ENCODE measurements at regions not wholly inside any gene's neighbourhood (a gene's known extent, or its start where the extent isn't known, plus 50 kb on each side); places are given as distances from the start of the nearest gene placed in this dataset.
"Not testable (repeated sequence)": the region's sequence is repeated elsewhere in the genome, so short reads cannot be mapped to it uniquely, and the experiment has no call there.

DNA sequence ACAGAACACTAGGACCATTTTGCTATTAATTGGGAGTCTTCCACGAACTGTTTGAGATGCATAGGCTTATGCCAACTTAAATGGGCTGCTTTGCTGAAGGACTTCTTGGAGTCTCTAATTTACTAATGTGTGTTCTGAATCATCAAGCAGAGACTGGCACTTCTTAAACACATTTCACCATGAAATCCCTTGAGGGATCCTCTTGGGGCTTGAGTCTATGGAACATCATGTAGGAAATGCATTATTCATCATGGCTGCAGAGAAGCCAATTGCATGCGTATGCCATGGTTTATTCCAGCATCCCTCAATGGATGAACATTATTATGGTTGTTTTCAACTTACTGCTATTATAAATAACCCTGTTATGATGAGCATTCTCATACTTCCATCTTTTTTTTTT is 73.4 kb downstream of the FGD2 start:
- no peak for DNase-seq

DNA sequence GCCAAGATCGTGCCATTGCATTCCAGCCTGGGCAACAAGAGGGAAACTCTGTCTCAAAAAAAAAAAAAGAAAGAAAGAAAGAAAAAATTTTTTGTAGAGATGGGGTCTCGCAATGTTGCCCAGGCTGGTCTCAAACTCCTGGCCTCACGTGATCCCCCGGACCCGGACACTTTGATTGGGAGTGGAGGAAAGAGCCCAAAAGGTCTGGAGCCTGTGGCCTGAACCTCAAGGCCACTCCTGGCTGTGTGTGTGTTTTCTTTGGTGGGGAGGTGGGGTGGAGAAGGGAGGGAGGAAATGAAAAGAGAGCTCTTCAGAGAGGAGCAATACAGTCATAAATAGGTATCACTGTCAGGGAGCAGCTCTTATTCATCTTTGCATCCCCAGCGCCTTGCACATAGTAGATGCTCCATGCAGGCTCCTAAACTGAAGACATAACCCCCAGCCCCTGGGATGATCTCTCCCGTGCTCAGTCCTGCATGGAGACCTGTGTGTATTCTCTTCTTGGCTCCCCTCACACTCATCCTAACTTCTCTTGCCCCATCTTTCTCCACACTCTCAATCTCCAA is 75.7 kb downstream of the FGD2 start:
- no peak for DNase-seq

DNA sequence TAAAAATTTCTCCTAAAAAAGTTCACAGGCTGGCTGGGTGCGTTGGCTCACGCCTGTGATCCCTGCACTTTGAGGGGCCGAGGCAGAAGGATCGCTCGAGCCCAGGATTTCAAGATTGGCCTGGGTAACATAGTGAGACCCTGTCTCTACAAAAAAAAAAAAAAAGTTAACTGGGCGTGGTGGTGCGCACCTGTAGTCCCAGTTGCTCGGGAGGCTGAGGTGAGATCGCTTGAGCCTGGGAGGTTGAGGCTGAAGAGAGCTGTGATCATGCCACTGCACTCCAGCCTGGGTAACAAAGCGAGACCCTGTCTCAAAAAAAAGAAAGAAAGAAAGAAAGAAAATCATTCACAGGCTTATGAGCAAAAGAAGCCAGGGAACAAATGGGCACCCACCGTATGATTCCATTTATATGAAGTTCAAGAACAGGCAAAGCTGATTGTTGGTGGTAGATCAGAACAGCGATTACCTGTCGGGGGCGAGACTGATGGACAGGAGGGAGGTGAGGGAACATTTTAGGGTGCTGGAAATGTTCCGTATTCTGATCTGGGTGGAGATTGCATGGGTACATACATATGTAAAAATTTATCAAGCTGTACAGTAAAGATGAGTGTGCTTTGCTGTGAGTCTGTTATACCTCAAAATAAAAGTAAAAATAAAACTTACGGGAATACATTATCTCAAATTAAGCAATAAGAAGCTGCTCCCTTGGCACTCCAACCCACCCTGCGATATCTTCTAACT is 77.1 kb downstream of the FGD2 start:
- no peak for DNase-seq

DNA sequence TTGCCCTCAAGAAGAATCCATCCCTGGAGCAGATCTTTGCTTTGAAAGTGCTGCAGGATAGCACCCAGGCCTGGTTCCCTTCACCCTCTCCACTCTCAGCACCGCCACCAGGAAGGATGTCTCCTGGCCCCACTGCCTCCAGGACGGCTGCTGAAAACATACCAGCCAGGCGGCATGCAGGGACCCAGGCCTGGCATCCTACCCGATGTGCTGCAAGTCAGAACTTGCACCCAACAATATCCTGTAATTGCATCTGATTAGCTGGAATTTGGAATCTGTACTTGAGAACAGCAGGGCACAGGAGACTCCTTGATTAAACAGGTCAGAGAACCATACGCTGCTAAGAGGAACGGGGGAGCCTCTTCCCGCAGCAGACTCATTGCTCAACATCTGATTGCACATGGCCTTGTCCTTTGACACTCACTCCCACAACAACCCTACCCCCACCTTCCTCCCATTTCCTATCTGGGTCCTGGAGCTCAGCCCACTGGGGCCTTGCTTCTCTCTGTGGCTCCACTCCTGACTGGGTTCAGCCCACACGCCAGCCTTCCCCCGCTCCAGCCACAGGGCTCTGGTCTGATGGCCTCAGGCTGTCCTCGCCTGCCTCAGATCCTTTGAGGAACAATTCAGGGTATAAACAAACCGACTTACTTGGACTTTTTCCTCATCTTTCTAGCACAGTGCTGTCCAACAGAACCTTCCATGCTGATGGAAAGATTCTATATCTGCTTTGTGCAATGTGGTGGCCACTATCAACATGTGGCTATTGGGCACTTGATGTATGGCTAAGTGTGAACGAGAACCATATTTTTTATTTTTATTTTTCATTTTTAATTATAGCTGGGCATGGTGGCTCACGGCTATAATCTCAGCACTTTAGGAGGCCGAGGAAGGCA is 78.0 kb downstream of the FGD2 start:
- no peak for DNase-seq

DNA sequence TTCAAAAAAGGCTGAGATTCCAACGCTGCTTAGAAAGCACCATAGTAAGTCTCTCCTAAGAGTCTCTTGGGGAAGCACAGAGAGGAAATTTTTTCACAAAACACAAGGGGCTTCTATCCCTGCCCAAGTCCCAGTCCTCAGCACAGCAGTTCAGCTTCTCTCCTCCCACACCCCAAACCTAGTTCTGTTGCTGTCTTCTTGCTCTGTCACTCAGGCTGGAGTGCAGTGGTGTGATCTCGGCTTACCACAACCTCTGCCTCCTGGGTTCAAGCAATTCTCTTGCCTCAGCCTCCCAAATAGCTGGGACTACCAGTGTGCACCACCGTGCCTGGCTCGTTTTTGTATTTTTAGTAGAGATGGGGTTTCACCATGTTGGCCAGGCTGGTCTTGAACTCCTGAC is 79.2 kb downstream of the FGD2 start:
- not testable (repeated sequence) for DNase-seq

DNA sequence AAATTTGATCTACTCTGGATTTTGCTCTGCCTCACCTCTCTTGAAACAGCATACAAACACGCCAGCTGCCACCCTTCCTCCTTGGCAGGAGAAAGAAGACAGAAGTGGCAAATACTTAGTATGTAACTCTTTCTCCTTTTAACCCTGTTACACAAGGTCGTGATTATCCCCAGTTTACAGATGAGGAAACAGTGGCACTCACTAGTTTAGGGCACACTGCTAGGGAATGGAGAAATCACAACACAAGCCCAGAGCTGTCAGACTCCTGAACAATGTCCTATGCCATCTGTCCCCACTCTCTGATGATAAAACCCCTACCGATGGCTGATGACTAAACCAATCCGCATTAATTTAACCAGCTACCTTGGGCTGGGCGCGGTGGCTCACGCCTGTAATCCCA is 79.7 kb downstream of the FGD2 start:
- DNase-seq = no peak

DNA sequence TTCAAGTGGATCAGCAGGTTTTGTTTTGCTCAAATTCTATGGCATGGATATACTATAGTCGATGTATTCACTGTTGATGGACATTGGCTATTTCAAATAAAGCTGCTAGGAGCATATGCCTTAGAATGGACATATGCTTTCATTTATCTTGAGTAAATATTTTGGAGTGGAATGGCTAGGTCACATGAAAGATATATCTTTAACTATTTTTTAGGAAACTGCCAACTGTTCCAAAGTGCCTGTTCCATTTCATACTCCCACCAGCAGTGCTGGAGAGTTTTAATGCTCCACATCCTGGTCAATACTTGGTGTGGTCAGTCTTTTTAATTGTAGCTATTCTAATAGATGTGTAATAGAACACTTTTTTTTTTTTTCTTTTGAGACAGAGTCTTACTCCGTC is 81.1 kb upstream of the PIM1 start:
- DNase-seq = no peak

DNA sequence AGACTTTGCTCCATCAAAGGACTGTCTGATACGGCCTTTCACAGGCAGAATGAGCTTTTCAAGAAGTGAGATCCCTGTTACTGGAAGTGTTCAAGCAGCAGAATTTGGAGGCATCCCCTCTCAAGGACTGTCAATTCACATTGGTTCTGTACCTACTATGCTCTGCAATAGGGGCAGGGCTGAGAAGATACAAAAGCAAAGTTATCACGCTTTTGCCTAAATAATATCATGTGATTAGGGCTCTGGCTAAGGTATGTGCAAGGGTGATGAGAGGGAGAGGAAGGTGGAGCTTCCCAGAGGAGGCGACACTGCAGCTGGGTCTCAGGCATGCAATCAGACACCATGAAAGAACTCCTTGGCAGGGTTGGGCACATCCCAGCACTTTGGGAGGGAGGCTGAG is 80.2 kb upstream of the PIM1 start:
- no peak for DNase-seq

DNA sequence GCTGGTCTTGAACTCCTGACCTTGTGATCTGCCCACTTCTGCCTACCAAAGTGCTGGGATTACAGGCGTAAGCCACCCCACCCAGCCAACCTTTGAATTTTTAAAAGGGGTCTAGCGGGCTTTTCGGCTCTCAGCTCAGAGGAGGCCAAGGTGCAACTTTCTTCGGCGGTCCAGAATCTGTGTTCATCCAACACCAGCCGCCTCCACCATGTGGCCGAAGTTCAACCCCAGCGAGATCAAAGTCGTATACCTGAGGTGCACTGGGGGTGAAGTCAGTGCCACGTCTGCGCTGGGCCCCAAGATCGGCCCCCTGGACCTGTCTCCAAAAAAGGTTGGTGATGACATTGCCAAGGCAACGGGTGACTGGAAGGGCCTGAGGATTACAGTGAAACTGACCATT is 78.8 kb upstream of the PIM1 start:
- DNase-seq = not testable (repeated sequence)

DNA sequence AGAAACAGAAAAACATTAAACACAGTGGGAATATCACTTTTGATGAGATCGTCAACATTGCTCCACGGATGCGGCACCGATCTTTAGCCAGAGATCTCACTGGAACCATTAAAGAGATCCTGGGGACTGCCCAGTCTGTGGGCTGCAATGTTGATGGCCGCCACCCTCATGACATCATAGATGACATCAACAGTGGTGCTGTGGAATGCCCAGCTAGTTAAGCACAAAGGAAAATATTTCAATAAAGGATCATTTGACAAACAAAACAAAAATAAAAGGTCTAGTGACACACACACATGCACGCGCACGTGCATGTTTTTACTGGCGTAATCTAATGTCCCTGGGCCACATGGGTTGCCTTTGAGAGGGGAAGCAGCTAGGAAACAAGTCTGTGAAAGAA is 78.4 kb upstream of the PIM1 start:
- DNase-seq = not testable (repeated sequence)

DNA sequence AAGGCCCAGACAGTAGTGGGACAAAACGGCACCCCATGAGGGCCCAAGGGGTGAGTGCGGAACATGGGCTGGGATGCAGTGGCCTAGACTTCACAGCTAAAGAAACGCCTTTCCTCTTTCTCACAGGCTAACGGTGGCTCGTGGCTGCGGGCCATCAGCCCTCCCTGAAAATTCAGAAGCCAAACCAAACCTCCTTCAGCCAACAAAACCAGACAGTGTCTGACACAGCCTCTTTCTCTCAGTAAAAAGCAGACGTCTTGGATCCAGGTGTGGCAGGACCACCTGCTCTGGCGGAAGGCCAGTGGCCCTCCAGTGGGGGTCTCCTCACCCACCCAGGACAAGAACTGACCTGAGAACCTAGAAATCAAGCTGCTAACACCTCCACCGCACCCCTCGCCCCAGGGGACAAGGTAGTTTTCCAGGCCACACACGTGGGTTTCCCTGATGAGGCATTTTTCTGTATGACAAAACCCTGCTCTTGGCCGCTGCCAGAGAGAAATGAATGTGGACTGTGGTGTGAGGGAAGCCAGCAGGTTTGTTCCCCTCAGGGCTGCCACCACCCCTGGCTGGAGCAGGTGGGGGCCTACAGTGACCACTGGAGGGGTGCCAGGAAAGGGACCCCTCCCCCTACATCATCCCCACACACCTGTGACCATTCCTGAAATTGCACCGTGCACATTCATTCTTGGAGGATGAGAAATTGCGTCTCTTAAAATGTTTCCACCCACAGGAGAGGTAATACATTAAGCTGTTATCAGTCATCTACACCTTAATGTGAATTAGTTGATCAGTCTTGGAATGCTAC is 76.8 kb upstream of the PIM1 start:
- no peak for DNase-seq

DNA sequence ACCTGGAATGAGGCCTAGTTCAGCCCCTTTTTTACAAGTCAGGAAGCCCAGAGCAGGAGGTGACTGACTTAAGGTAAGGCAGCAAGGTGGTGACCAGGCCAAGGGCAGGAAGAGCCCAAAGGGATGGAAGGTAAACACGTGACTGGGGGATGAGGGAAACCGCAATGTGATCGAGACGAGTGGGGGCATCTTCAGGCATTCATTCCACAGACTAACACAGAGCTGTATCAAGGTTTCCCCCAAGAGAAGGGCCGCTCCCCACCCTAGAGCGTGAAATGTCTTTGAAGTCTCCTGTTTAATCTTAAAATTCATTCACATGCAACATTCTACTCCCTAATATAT is 76.3 kb upstream of the PIM1 start:
- DNase-seq = no peak

DNA sequence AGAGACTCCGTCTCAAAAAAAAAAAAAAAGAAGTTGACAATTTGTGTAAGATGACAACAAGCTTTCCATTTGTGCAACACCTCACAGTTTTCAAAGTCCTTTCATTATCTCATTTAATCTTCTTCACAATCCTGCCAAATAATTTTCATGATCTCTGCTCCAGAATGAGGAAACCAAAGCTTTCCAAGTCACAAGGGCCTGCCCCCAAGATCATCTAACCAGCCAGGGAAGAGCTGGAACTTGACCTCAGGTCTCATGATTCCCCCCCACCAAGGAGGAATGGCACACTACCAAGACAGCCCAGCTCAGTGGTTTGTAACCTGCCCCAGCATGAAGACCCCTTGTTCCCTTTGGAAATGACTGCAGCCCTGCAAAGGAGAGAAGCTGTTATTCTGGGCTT is 74.0 kb upstream of the PIM1 start:
- no peak for DNase-seq

DNA sequence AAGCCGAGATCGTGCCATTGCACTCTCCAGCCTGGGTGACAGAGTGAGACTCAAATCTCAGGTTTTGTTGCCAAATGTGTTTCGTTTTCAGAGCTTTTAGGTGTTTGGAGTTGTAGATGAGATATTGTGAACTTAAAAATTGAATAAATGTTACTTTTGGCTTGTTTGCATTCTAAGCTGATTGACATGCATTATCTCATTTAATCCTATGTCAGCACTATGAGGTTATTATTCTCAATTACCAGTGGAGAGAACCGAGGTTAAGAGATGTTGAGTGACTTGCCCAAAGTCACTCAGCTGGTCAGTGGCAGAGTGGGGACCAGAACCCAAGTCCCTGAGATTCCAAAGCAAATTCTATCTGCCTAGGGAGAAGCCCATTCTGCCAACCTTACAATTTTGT is 72.6 kb upstream of the PIM1 start:
- no peak for DNase-seq

DNA sequence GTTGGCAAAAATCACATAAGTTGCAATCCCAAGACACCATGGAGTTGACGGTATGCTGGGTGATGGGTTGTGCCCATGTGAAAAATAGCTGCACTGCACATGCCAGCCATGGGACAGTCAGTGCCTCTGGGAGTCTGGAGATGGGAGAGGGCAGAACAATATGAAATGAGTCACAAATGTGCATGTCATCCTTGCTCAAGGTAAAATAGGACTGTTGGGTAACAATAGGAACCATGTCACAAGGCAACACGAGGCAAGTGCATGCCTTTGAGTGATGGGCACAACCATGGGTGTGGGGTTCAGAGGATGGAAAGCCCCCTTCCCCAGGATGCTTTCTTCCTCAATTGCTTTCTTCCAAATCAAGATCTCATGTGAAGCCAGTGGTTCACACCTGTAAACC is 70.5 kb upstream of the PIM1 start:
- no peak for DNase-seq

DNA sequence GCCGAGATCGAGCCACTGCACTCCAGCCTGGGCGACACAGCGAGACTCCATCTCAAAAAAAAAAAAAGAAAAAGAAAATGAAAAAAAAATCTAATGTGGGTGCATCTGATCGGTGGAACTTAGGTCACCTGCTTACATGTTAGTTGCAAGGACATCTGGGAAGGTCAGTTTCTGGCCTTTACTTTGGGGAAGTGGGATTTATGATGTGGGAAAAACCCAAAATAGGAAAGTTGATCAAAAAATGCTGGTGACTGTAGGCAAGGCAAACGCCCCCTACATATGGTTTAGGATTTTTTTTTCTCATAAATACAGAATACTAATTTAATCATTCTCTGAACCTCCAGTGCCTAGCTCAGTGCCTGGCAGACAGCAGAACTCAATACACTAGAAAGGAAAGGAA is 69.2 kb upstream of the PIM1 start:
- no peak for DNase-seq

DNA sequence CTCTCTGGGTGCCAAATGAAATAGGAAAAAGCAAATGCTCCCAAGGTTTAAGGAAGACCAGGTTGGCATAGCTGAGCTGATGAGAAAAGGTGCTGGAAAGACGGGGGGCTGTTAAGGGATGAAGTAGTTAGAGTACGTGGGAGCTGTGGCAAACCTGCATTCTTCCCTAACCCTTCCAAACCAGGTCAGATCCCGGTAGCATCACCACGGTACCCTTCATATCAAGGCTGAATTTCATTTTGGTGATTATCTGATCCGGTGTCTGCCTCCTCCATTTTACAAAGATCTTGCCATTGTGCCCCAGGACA is 68.0 kb upstream of the PIM1 start:
- DNase-seq = no peak

DNA sequence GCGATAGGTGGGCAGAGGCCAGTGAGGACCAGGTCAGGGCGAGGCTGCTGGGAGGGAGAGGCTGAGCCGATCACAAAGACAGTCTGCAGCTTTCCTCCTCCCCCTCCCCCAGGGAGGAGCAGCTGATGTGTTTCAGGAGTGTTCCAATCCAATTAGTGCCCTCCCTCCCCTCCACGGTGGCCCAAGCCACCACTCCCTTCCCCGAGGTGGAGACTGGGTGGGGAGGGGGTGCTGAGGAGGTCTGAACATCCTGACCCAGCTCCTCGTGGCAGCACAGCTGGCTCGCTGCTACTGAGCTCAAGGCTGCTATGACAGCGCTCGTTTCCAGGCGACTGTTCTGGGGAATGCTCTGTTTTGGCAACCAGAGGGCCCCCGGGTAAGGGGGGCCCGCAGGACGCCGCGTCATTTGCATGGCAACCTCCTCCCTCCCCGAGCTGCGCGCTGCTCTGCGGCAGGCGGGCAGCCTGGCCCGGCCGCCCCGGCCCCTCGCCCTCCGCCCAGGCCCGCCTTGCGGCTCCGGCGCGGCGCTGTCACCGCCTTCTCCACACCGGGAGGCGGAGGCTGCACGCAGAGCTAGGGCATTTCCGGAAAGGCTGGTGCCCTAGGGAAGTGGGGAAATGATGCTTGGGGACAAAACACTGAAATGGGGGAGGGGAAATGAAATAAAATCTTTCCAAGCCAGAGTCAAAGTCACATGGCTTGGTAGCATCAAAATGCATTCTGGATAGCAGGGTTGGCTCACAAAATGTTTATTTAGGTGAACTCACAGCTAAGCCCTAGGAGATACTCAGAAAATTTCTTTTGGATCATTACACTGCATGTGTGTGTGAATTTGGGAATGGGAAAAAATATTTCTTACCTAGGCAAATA is 67.4 kb upstream of the PIM1 start:
- peak; percentile 91 for DNase-seq

DNA sequence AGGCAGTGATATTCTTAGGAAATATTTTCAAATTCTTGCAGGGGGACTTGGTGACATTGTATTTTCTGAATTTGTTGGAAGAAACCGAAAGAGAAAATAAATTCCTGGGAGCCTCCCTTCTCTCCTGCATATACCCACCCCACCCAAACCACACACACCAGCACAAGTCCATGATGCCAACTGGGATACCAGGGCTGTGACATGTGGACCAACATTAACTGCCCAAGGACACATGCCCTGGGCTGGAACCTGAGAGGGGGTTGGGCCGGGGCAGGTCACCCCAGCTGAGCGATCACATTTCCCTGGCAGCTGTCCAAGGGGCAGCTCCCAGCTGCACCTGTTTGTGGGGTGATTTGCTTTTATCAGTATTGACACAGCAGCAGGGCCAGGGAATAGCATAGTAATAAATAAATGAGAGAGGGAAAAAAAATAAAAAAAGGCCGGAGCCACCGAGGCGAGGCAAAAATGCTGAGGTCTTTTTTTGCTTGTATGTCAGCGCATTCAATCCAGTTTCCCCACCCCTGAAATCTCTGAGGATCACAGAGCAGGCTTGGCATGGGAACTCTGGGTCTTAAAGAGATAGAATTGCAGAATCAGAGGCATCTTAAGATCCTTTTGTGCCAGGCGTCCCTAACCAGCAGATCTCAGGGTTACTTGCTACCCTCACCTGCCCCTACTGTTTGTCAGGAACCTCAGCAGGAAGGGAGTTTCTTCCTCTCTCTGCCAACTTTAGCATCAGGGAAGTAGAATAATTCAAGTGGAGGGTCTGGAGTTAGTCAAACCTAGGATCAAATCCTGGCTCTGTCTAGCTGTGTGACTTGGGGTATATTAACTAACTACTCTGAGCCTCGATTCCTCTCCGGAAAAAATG is 66.5 kb upstream of the PIM1 start:
- peak; percentile 66 for DNase-seq

DNA sequence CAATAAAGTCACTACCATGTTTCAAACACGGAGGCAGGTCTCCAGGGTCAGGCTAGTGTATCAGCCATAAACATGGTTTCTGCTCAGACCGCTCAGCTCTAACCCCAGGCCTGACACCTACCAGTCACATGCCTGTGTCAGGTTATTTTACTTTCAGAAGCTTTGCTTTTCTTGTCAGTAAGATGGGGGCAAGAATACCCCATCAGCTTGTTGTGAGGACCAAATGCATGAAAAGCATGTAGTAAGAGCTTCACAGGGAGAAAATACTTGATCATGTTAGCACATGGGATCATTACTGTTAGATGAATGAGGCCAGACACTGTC is 65.2 kb upstream of the PIM1 start:
- DNase-seq = no peak
